ENCODE measurements at regions not wholly inside any gene's neighbourhood (a gene's known extent, or its start where the extent isn't known, plus 50 kb on each side); places are given as distances from the start of the nearest gene placed in this dataset.

- Histone ChIP-seq H3K36me3 (ENCODE audit: control insufficient read depth, insufficient read depth, low read length) (no peaks in the 10 kb centered on the region), H3K27me3 (replicated peaks; ENCODE audit: control insufficient read depth, insufficient read depth, low read length, poor library complexity, severe bottlenecking) (peaks cover 10% of the 10 kb centered on the region), H3K9me3 (ENCODE audit: control insufficient read depth, low read length) (no peaks in the 10 kb centered on the region), H3K4me1 (ENCODE audit: control insufficient read depth, insufficient read depth, low read length, poor library complexity, severe bottlenecking) (no peaks in the 10 kb centered on the region), H3K27ac (ENCODE audit: insufficient read depth, low read length, poor library complexity, severe bottlenecking) (no peak overlapping the region), H3K4me3 (ENCODE audit: insufficient read depth, low read depth, low read length, poor library complexity, severe bottlenecking) (no peak overlapping the region)
- no peak for DNase-seq
These were observed 72.4 kb downstream of the MATN1 start for GRCh38 chr1:30650968-30651320.

GRCh38 chr1:30650038-30650967 is 73.1 kb downstream of the MATN1 start:
- DNase-seq: no peak
- no peak overlapping the region for H3K27ac ChIP-seq (ENCODE audit: insufficient read depth, low read length, poor library complexity, severe bottlenecking)
- H3K4me3 ChIP-seq (ENCODE audit: insufficient read depth, low read depth, low read length, poor library complexity, severe bottlenecking): no peak overlapping the region
- no peaks in the 10 kb centered on the region for H3K9me3 ChIP-seq (ENCODE audit: control insufficient read depth, low read length)
- peaks cover 14% of the 10 kb centered on the region for H3K27me3 ChIP-seq (replicated peaks; ENCODE audit: control insufficient read depth, insufficient read depth, low read length, poor library complexity, severe bottlenecking)
- no peaks in the 10 kb centered on the region for H3K36me3 ChIP-seq (ENCODE audit: control insufficient read depth, insufficient read depth, low read length)
- no peaks in the 10 kb centered on the region for H3K4me1 ChIP-seq (ENCODE audit: control insufficient read depth, insufficient read depth, low read length, poor library complexity, severe bottlenecking)

GRCh38 chr1:30649321-30649991 is 73.9 kb downstream of the MATN1 start:
- Histone ChIP-seq H3K36me3 (ENCODE audit: control insufficient read depth, insufficient read depth, low read length) (no peaks in the 10 kb centered on the region), H3K27ac (ENCODE audit: insufficient read depth, low read length, poor library complexity, severe bottlenecking) (no peak overlapping the region), H3K4me1 (ENCODE audit: control insufficient read depth, insufficient read depth, low read length, poor library complexity, severe bottlenecking) (no peaks in the 10 kb centered on the region), H3K27me3 (replicated peaks; ENCODE audit: control insufficient read depth, insufficient read depth, low read length, poor library complexity, severe bottlenecking) (peaks cover 15% of the 10 kb centered on the region), H3K4me3 (ENCODE audit: insufficient read depth, low read depth, low read length, poor library complexity, severe bottlenecking) (no peak overlapping the region), H3K9me3 (ENCODE audit: control insufficient read depth, low read length) (no peaks in the 10 kb centered on the region)
- no peak for DNase-seq

GRCh38 chr1:30648408-30649000 is 74.9 kb downstream of the MATN1 start:
- no peak overlapping the region for H3K4me3 ChIP-seq (ENCODE audit: insufficient read depth, low read depth, low read length, poor library complexity, severe bottlenecking)
- peaks cover 15% of the 10 kb centered on the region for H3K27me3 ChIP-seq (replicated peaks; ENCODE audit: control insufficient read depth, insufficient read depth, low read length, poor library complexity, severe bottlenecking)
- H3K36me3 ChIP-seq (ENCODE audit: control insufficient read depth, insufficient read depth, low read length): no peaks in the 10 kb centered on the region
- no peaks in the 10 kb centered on the region for H3K4me1 ChIP-seq (ENCODE audit: control insufficient read depth, insufficient read depth, low read length, poor library complexity, severe bottlenecking)
- no peak overlapping the region for H3K27ac ChIP-seq (ENCODE audit: insufficient read depth, low read length, poor library complexity, severe bottlenecking)
- H3K9me3 ChIP-seq (ENCODE audit: control insufficient read depth, low read length): no peaks in the 10 kb centered on the region
- DNase-seq: no peak

GRCh38 chr1:30645807-30646206 is 77.6 kb downstream of the MATN1 start:
- peaks cover 10% of the 10 kb centered on the region for H3K27me3 ChIP-seq (replicated peaks; ENCODE audit: control insufficient read depth, insufficient read depth, low read length, poor library complexity, severe bottlenecking)
- no peaks in the 10 kb centered on the region for H3K4me1 ChIP-seq (ENCODE audit: control insufficient read depth, insufficient read depth, low read length, poor library complexity, severe bottlenecking)
- no peaks in the 10 kb centered on the region for H3K36me3 ChIP-seq (ENCODE audit: control insufficient read depth, insufficient read depth, low read length)
- no peak overlapping the region for H3K4me3 ChIP-seq (ENCODE audit: insufficient read depth, low read depth, low read length, poor library complexity, severe bottlenecking)
- no peak overlapping the region for H3K27ac ChIP-seq (ENCODE audit: insufficient read depth, low read length, poor library complexity, severe bottlenecking)
- no peaks in the 10 kb centered on the region for H3K9me3 ChIP-seq (ENCODE audit: control insufficient read depth, low read length)
- no peak for DNase-seq

- peaks cover 6% of the 10 kb centered on the region for H3K27me3 ChIP-seq (replicated peaks; ENCODE audit: control insufficient read depth, insufficient read depth, low read length, poor library complexity, severe bottlenecking)
- no peak for DNase-seq
These were observed 80.8 kb downstream of the MATN1 start for GRCh38 chr1:30642391-30643120.

DNA sequence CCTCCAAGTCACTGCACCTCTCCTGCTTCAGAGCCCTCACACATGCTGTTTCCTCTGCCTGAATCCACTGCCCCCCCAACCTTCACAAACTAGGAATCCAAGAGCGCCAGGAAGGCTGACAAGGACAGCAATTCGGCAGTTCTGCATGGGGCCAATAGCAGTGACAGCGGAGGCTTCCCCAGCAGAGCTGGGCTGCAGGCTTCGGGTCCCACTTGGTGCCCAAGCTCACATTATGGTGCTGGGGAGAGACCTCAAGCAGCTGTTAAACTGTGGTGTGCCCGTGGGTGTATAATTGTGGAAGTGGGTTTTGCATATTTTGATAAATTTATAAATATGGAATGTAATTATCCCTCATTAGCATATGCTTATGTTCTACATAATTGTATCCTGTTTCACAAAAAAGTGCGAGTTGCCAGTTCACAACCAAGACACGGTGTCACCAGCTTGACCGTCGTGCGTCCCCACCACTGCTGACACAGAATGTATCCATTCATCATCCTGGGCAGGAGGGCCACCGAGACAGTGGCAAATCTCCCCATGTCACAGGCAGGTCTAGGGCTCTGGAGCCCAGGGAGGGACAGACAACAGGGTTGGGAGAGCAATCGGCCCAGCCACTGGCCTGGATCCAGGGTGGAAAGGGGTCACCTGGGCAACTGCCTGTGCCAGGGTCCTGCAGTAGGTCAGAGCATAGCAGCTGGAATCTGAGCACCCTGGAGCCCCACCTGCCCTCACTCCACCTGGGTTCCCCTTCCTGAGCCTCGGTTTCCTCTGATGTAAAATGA is 81.6 kb downstream of the MATN1 start:
- no peak overlapping the region for H3K27ac ChIP-seq (ENCODE audit: insufficient read depth, low read length, poor library complexity, severe bottlenecking)
- H3K4me1 ChIP-seq (ENCODE audit: control insufficient read depth, insufficient read depth, low read length, poor library complexity, severe bottlenecking): no peaks in the 10 kb centered on the region
- no peak overlapping the region for H3K4me3 ChIP-seq (ENCODE audit: insufficient read depth, low read depth, low read length, poor library complexity, severe bottlenecking)
- H3K9me3 ChIP-seq (ENCODE audit: control insufficient read depth, low read length): no peaks in the 10 kb centered on the region
- H3K27me3 ChIP-seq (replicated peaks; ENCODE audit: control insufficient read depth, insufficient read depth, low read length, poor library complexity, severe bottlenecking): peaks cover 6% of the 10 kb centered on the region
- no peak for DNase-seq
- no peaks in the 10 kb centered on the region for H3K36me3 ChIP-seq (ENCODE audit: control insufficient read depth, insufficient read depth, low read length)

More at GRCh38 chr1:30642391-30643120, 80.8 kb downstream of the MATN1 start:
- Histone ChIP-seq H3K27ac (ENCODE audit: insufficient read depth, low read length, poor library complexity, severe bottlenecking) (no peak overlapping the region), H3K9me3 (ENCODE audit: control insufficient read depth, low read length) (no peaks in the 10 kb centered on the region), H3K36me3 (ENCODE audit: control insufficient read depth, insufficient read depth, low read length) (no peaks in the 10 kb centered on the region), H3K4me3 (ENCODE audit: insufficient read depth, low read depth, low read length, poor library complexity, severe bottlenecking) (no peak overlapping the region), H3K4me1 (ENCODE audit: control insufficient read depth, insufficient read depth, low read length, poor library complexity, severe bottlenecking) (no peaks in the 10 kb centered on the region)

DNA sequence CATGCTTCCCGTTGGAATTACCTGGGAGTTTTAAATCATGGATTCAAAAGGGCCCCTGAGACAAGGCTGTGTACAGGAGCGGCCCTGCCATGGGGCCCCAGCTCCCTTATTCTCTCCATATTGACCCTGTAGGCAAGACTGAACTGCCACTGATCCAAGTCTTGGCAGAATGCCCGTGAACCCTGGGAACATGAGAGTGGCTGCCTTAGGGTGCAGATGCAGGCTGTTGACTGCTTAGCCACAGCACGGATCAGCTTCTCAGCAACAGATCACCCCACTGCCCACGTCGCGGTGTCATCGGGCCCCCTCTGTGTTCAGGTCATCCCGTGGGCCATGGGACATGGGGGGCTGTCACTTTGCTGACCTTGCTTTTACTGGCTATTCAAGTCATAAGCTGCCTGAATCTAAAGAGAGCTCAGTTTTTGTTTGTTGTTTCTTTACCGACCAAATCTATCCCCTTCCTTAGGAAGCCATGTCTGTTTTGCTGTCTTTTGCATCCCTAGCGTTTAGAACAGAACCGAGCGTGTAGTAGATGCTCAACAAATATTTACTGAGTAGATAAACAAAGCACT is 83.4 kb downstream of the MATN1 start:
- DNase-seq: no peak
- Histone ChIP-seq H3K9me3 (ENCODE audit: control insufficient read depth, low read length) (no peaks in the 10 kb centered on the region), H3K4me1 (ENCODE audit: control insufficient read depth, insufficient read depth, low read length, poor library complexity, severe bottlenecking) (no peaks in the 10 kb centered on the region), H3K4me3 (ENCODE audit: insufficient read depth, low read depth, low read length, poor library complexity, severe bottlenecking) (no peak overlapping the region), H3K27me3 (replicated peaks; ENCODE audit: control insufficient read depth, insufficient read depth, low read length, poor library complexity, severe bottlenecking) (no peaks in the 10 kb centered on the region), H3K36me3 (ENCODE audit: control insufficient read depth, insufficient read depth, low read length) (no peaks in the 10 kb centered on the region), H3K27ac (ENCODE audit: insufficient read depth, low read length, poor library complexity, severe bottlenecking) (no peak overlapping the region)

DNA sequence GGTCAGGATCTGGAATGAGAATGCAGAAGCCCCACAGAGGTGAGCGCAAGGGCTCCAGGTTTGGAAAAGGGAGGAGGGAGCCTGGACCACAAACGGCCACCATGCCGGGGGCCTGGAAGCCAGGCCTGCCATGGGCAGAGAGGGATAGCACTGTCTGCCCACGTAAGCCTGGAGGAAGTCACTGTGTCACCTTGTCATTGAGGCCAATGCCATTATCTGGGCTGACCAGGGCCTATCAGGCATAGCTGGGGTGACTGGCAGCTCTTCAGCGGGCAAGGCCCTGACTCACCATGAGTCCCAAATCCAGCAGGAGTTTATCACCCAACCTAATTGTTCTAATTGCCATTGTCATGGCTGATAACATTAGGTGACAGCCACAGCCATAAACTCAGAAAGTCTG is 84.6 kb downstream of the MATN1 start:
- no peaks in the 10 kb centered on the region for H3K4me1 ChIP-seq (ENCODE audit: control insufficient read depth, insufficient read depth, low read length, poor library complexity, severe bottlenecking)
- DNase-seq: no peak
- no peak overlapping the region for H3K27ac ChIP-seq (ENCODE audit: insufficient read depth, low read length, poor library complexity, severe bottlenecking)
- H3K36me3 ChIP-seq (ENCODE audit: control insufficient read depth, insufficient read depth, low read length): no peaks in the 10 kb centered on the region
- no peaks in the 10 kb centered on the region for H3K27me3 ChIP-seq (replicated peaks; ENCODE audit: control insufficient read depth, insufficient read depth, low read length, poor library complexity, severe bottlenecking)
- H3K9me3 ChIP-seq (ENCODE audit: control insufficient read depth, low read length): no peaks in the 10 kb centered on the region
- H3K4me3 ChIP-seq (ENCODE audit: insufficient read depth, low read depth, low read length, poor library complexity, severe bottlenecking): no peak overlapping the region
